HG02970 (cell line): ENCODE measurements at regions not wholly inside any gene's neighbourhood (a gene's known extent, or its start where the extent isn't known, plus 50 kb on each side); places are given as distances from the start of the nearest gene placed in this dataset.
"Not testable (repeated sequence)": the region's sequence is repeated elsewhere in the genome, so short reads cannot be mapped to it uniquely, and the experiment has no call there.

Source experiments
- ATAC-seq: cut with Tn5 transposase; IDR thresholded peaks from one replicate; pipeline ENCODE4 v1.9.1; 2021; ENCODE audit warnings: mild to moderate bottlenecking, moderate library complexity, moderate number of reproducible peaks; ENCODE audit not compliant: unreplicated experiment, low FRiP score

DNA sequence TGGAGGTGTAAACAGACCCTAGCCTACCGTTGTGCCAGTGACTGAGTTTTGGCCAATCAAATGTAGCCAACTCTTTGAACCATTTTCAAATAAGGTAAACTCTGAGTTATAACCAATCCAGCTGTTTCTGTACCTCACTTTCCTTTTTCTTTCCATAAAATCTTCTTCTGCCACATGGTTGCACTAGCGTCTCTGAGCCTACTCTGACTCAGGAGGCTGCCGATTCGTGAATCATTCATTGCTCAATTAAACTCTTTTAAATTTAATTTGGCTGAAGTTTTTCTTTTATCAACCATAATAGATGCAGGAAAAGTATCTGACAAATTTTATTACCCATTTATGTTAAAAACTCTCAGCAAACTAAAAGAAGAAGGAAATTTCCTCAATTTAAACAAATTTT, 111.5 kb upstream of the LYPLAL1 start:
- no peak for ATAC-seq

DNA sequence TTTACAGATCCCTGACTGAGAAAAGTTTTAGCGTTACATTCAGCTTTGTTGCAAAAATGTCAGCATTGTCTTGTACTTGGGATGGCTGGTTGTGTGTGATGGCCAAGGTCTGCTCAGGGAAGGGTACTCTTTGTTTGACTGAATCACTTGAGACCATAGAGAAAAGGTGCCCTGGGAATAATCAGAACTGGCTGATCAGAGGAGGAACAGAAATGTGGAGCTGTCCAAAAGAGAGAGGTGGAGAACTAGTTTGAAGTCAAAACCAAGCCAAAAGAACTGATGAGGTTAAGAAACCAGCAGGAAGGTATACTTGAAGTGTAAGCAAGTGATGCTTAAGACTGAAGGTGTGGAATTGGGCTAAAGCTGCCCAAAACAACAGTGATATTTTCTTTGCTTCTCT, 107.6 kb upstream of the LYPLAL1 start:
- ATAC-seq, result no peak

DNA sequence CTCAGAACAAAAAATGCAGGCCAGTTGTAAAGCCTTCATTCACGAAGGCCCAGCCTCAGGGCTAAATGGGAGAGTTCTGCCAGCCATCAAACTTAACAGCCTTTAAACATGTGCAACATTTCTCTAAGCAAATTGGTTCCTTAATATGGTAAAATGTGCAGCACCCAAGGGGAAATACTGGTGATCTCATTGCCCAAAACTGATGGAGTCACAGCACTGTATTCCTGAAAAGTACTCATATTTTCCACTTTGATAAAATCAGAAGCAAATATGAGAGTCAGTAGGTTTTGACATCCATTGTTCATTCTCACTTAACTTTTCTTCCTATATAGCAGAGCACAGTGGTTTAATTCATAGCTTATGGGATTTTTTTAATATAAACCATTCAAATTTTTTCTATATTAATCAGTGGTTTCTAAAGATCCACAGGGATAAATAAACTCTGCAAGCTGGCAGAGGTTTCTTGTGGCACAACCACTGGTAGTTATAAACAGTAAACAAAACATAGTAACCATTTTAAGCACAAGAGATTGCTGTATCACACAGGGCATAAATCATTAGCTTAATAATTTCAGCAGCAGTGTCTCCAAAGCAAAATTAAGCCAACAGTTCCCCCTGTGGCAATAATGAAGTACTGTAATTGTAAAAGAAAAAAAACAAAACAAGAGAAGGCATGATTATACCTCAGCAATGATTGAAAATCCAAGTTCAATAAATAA, 106.9 kb upstream of the LYPLAL1 start:
- no peak for ATAC-seq

DNA sequence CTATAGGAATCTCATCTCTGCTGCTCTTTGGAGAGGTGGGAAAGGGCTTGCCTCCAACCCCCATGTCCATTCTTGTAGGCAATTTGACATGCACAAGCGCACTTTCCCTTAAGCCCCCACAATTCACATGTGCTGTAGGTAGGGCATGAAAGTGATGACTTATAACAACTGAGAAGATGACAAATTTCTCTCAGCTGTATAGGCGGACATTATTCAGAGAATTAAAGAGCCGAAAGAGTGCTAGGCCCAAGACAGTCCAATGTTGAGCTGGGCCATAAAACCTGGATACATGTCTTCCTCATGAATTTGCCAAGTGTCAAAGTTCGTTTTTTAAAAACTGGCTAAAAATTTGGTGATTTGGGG, 106.3 kb upstream of the LYPLAL1 start:
- ATAC-seq, result no peak

DNA sequence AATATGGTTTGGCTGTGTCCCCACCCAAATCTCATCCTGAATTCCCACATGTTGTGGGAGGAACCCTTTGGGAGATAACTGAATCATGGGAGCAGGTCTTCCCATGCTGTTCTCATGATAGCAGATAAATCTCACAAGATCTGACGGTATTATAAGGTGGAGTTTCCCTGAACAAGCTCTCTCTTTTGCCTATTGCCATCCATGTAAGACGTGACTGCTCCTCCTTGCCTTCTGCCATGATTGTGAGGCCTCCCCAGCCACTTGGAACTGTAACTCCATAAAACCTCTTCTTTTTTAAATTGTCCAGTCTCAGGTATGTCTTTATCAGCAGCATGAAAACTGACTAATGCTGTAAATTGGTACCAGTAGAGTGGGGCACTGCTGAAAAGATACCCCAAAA, 103.3 kb upstream of the LYPLAL1 start:
- not testable (repeated sequence) for ATAC-seq

DNA sequence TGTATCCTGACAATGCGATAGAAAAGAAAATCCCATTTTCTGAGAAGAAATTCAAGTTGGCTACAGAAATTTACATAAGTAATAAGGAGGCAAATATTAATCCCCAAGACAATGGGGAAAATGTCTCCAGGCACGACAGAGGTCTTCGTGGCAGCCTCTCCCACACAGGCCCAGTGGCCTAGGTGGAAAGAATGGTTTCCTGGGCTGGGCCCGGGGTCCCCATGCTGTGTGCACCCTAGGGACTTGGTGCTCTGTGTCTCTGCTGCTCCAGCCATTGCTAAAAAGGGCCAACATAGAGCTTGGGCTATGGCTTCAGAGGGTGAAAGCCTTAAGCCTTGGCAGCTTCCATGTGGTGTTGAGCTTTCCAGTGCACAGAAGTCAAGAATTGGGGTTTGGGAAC, 102.5 kb upstream of the LYPLAL1 start:
- no peak for ATAC-seq

DNA sequence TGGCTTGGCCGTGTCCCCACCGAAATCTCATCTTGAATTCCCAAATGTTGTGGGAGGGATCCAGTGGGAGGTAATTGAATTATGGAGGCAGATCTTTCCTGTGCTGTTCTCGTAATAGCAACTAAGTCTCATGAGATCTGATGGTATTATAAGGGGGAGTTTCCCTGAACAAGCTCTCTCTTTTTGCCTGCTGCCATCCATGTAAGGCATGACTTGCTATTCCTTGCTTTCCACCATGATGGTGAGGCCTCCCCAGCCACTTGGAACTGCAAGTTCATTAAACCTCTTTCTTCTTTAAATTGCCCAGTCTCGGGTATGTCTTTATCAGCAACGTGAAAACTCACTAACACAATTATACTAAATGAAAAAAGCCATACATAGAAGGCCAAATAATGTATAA, 101.3 kb upstream of the LYPLAL1 start:
- no peak for ATAC-seq

DNA sequence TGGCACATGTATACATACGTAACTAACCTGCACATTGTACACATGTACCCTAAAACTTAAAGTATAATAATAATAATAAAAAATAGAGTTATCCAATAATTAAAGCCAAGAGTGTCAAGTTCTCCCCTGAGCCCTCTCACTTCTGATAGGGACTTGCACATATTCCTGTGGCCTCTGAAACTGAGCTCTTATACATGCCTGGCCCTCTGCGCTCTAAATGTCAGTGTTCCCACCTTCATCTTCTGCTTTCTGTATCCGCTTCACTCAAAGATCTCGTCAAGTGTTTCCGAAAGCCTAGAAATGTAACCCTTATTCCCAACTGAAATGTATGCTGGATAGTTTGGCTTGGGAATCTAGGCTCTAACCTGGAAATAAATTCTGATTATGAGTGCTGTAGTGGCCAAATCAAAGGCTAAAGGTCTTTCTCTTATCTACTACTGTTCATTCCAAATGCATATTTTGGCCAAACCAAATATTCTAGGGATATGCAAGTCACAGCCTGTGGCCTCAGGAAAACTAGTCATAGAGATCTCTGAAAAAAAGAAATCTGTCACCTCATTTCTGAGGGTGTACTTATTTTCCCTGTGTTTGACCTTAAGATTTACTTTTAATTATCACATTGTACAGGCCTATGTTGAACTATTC, 99.5 kb upstream of the LYPLAL1 start:
- no peak for ATAC-seq

DNA sequence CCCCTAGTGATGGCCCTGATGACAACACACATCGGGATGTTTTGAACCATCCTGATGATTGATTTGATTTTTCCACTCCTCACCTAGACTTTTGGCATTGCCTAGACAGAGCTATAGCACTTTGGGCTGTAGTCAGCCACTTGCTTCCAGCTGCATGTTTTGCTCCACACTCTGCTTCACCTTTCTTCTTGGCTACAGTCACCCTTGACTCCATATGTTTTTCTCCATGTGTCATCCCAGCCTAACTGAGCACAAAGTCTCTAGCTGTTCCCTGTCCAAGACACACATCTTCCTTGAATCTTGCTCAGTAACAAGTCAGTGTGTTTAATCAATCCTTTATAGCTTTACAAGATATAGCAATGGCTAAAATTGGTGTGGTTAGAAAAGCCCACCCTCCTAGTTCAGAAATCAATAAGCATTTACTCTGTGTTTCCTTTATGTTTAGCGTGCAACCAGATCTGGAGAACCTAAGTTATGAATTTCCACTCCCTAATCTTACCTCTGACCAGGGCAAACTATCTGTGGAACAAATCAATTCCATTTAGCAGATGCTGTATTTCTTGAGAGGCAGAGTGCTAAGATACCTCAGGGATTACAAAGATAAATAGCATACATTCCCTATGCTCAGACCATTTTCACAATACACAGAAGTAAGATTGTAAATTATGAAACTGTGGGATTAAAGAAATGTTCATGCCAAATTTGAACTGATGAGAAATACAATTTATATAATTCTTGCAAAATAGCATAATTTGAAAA, 98.4 kb upstream of the LYPLAL1 start:
- no peak for ATAC-seq

DNA sequence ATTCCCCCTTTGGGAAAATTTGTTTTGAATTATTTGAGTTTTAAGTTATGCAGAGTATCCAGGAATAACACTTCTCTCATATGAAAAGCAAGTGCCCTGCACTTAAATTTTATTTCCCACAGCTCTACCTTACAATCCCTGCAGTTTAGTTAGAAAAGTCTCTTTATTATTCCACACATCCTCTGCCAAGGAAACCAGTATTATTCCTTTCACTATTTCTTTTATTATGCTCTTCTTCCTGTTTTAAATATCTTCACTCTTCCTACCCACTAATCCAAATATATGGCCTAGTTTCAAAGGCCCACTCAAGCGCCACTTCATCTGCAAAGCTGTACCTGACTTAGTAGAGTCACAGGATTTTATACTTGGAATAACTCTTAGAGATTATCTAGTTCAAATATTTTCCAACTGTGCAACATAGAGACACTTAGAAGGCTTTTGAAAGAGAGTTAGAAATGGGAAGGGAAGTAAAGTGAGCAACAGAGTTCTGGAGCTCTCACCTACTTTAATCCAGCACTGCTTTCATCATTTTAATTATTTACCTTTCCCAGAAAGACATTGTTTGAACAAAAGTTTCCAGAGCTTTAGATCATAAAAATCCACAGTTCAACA, 97.2 kb upstream of the LYPLAL1 start:
- no peak for ATAC-seq

DNA sequence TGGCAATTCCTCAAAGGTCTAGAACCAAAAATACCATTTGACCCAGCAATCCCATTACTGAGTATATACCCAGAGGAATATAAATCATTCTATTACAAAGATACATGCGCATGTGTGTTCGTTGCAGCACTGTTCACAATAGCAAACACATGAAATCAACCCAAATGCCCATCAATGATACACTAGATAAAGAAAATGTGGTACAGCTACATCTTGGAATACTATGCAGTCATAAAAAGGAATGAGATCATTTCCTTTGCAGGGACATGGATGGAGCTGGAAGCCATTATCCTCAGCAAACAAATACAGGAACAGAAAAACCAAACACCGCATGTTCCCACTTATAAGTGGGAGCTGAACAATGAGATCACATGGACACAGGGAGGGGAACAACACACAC, 95.9 kb upstream of the LYPLAL1 start:
- ATAC-seq, result not testable (repeated sequence)

DNA sequence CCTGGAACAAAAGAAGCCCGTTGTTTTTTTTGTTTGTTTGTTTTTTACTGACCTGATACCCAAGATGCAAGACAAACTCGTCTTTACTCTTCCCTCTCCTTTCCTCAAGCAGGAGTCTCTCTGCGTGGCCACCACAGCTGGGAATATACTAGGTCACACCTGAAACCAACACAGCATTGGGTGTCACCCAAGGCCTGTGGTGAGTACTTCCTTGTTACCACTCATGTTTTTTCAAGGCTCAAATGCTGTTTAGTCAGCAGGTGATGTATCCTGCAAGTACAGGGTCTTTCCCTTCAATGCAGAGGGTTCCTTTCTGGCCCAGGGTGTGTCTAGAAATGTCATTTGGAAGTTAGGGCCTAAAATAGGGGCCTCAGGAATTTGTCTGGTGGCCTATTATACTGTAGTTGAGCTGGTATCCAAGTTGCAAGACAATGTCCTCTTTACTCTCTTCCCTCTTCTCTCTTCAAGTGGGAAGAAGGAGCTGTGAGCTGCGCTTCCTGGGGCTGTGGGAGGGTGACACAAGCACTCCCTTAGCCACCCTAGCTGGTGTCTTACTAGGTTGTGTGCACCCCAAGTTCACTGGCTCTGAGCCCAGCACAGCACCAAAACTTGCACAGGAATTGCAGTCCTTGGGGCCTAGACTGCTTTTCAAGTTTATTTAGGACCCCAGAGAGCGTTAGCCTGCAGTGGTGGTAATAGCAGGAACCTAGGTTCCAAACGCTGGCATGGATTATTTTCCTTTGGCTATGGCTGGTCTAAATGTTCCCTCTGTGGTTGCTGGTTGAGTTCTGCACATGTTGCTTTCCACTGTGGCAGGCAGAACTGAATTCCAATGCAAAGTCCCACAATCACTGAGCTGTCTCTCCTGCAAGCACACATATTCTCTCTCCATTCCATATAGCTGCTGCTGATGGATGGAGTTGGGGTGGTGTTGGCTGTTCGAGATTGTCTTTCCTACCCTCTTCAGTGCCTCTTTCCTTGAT, 91.4 kb upstream of the LYPLAL1 start:
- no peak for ATAC-seq

DNA sequence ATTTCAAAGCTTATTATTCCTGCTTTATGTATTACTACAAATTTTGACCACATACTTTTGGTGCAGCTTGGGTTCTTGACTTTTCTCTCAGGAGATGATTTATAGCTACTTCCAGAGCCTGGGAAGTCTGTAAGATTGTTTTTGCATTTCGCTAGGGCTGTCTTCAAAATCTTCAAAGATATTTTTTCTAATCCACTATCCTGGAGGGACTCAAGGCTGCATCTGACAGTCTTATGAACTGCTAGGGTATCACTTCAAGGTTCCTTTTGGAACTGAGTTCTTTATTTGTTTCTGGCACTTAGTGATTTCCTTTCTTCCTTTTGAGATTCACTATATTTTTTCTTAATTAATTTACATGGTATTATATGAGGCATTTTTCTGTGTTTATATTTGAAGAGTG, 90.0 kb upstream of the LYPLAL1 start:
- ATAC-seq, result no peak

DNA sequence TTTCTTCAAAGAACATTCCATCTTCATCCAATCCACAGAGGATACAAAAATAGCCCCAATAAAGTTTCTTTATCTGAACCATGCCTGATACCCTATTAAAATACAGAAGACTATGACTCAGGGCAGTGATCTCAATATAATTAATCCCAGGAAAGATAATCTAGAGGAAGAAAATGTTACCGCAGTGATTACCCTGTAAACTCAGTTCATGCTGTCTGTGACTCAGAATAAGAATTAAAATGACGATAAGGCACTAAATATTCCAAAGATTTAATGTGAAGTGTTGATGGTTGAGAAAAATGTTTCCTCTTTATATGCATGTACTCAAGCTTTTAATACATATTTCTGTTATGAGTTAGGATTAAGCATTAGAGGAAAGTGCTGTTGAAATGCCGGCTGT, 88.6 kb upstream of the LYPLAL1 start:
- no peak for ATAC-seq

DNA sequence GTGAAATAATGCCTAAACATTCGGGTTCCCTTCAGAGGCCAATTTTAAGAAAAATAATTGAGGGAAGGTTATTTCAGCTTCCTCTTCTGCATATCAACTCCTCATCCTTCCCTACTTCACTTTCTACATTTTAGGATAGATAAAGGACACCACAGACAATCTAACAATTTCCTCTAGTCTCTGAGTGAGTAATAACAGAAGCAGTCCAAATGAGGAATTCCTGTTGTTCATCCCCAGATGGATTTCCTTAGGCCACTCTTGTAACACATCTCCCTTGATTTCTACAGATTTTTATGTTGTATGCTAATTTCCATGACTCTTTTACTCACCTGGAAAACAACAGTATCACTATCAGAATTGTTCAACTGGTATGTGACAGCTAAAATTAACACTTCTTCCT, 87.7 kb upstream of the LYPLAL1 start:
- no peak for ATAC-seq

DNA sequence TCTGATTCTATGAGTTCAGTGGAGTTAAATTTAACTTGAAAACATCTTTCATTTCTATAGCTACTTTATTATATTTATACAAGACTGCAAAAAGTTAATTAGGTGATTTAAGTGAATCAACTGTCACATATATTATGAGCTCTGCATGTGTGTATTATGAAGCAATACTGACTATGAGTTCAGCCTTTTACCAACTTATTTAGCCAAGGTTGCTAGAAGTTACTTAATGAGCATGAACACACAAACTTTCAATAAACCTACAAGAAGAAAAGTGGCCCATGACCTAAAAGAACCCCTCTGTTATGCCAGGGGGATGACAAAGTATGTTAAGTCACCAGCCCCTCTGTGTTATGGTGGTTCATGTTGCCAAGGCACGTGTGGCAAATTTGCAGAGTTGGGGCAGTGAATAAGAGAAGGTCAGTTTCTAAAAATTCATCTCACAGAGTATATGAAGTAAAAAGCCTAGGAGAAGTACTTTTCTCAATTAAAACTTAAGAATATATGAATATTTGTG, 86.7 kb upstream of the LYPLAL1 start:
- no peak for ATAC-seq

DNA sequence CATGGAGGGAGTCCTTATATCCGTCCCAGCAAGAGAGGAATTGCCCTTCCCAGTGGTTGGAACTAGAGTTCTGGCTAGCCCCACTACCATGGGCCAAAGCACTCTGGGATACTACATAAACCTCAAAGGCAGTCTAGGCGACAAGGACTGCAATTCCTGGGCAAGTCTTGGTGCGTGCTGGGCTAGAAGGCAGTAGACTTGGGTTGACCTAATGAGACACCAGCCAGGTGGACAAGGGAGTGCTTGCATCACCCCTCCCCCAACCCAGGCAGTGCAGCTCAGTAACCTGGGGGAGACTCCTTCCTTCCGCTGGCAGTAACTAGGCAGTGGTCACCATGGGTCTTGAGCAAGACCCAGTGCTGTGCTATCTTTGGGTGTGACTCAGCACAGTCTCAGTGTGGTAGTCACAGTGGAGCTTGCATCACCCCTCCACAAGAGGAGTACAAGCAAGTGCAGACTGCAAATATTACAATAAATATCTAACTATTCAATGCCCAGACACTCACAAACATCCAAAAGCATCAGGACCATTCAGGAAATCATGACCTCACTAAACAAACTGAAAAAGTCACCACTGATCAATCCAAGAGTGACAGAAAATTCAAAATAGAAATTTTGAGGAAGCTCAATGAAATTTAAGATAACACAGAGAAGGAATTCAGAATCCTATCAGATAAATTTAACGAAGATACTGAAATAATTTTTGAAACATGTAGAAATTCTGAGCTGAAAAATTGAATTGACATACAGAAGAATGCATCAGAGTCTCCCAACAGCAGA, 84.7 kb upstream of the LYPLAL1 start:
- peak; percentile 59 for ATAC-seq

DNA sequence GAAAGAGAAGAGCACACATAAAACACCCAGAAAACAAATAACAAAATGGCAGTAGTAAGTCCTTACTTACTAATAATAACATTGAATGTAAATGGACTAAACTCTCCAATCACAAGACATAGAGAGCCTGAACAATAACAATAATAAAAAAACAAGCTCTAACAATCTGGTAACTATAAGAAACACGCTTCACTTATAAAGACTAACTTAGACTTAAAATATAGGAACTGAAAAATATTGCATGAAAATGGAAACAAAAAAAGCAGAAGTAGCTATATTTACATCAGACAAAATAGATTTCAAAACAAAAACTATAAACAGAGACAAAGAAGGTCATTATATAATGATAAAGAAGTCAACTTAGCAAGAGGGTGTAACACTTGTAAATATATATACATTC, 83.1 kb upstream of the LYPLAL1 start:
- ATAC-seq, result peak; percentile 93

DNA sequence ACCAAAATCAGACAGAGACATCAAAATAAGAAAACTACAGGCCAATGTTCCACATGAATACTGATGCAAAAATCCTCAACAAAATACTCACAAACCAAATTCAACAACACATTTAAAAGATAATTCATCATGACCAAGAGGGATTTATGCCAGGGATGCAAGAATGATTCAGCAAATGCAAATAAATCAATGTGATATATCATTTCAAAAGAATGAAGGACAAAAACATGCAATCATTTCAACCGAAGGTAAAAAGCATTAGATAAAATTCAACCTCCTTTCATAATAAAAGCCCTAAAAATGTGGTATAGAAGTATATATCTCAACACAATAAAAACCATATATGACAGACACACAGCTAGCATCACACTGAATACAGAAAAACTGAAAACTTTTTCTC, 81.5 kb upstream of the LYPLAL1 start:
- ATAC-seq, result no peak
